Heart left ventricle (tissue), 13 donors: ENCODE measurements at regions not wholly inside any gene's neighbourhood (a gene's known extent, or its start where the extent isn't known, plus 50 kb on each side); places are given as distances from the start of the nearest gene placed in this dataset.
"Not testable (repeated sequence)": the region's sequence is repeated elsewhere in the genome, so short reads cannot be mapped to it uniquely, and the experiment has no call there.

Experiments used
- POLR2A ChIP-seq, 2 donors: fragments of 450-650 bp; IDR thresholded peaks; one replicate each; pipeline ENCODE4 v1.6.1; 2017; ENCODE audit warnings: antibody characterized with exemption in 2 of 2, mild to moderate bottlenecking in 2 of 2, moderate library complexity in 2 of 2
- TF ChIP-seq, protein P1 (sequence below), 12 donors: fragments of 200-600 bp; sonication (generic) in 4 of 12; IDR thresholded peaks; one replicate each; pipeline versions ENCODE4 v1.5.0 to v1.8.0; 2018 to 2022; ENCODE audit warnings: antibody characterized with exemption in 12 of 12, mild to moderate bottlenecking in 5 of 12
- donor health status: ischemic (EF 13 %, LVEDD 7.1; RV severe dilation, severe dysfunction).
- donor health status: DM: no; HTN: yes; CAD: no.
- donor health status: DM: no; HTN: no; CAD: no.
- donor health status: ischemic (EF 25% LVEDD 6.9; RV normal size, moderate dysfunction).
- donor health status: ischemic (EF 25% LVEDD 5.7; RV mildly dilated, moderate dysfunction).
- donor health status: ischemic (EF 35%, LVEDD 5.7; RV mildly dilated, moderate dysfunction).
- donor health status: nonischemic (EF 11% LVEDD 7.7; RV severe dilation, severe dysfunction).
- donor health status: DM: yes; HTN: yes; CAD: no.
- donor health status: PGD.
- donor health status: ischemic (EF 29% LVEDD 5.4; RV normal size, mild dysfunction).
- donor health status: nonischemic (EF 23%, LVEDD 6.1; RV moderate dilation, normal function).

- TF ChIP-seq, protein P1, sequence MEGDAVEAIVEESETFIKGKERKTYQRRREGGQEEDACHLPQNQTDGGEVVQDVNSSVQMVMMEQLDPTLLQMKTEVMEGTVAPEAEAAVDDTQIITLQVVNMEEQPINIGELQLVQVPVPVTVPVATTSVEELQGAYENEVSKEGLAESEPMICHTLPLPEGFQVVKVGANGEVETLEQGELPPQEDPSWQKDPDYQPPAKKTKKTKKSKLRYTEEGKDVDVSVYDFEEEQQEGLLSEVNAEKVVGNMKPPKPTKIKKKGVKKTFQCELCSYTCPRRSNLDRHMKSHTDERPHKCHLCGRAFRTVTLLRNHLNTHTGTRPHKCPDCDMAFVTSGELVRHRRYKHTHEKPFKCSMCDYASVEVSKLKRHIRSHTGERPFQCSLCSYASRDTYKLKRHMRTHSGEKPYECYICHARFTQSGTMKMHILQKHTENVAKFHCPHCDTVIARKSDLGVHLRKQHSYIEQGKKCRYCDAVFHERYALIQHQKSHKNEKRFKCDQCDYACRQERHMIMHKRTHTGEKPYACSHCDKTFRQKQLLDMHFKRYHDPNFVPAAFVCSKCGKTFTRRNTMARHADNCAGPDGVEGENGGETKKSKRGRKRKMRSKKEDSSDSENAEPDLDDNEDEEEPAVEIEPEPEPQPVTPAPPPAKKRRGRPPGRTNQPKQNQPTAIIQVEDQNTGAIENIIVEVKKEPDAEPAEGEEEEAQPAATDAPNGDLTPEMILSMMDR (IDR thresholded peaks at IDR 0.05), result not testable (repeated sequence)
- not testable (repeated sequence) for TF ChIP-seq POLR2A (IDR thresholded peaks at IDR 0.05)
Measured at GRCh38 chr14:37780731-37781130, 185.3 kb downstream of the TTC6 start.
